HG03460 (cell line): ENCODE measurements at regions not wholly inside any gene's neighbourhood (a gene's known extent, or its start where the extent isn't known, plus 50 kb on each side); places are given as distances from the start of the nearest gene placed in this dataset.
A peak's percentile ranks its signal among the peaks of the same experiment; 100 is the strongest.

ENCODE experiments used
- ATAC-seq: cut with Tn5 transposase; IDR thresholded peaks from one replicate; pipeline ENCODE4 v1.9.1; 2021; ENCODE audit not compliant: unreplicated experiment

- ATAC-seq = no peak
These were observed 55.0 kb upstream of the CTLA4 start for GRCh38 chr2:203812294-203813221.

- no peak for ATAC-seq
These were observed 53.9 kb upstream of the CTLA4 start for GRCh38 chr2:203813684-203814083.

GRCh38 chr2:203814661-203815540 is 52.7 kb upstream of the CTLA4 start:
- ATAC-seq = peak; percentile 77

DNA sequence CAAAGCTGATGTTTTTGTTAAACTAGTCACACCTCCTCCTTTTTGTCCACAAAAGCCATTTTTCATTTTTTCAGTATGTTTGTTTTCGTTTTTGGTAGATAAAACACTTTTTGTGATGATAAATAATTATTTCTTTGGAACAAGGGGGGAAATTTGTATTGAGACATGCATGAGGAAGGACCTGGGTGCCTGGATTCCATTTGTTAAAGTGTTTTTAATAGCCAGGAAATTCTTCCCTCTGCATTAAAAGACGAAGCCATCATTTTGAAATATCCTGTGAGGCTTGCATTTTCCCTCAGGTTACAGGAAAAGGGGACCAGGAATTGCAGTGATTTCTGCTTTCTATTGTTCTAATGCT is 52.1 kb upstream of the CTLA4 start:
- ATAC-seq = no peak

GRCh38 chr2:203817147-203817546 is 50.4 kb upstream of the CTLA4 start:
- ATAC-seq = no peak
